ENCODE measurements at regions not wholly inside any gene's neighbourhood (a gene's known extent, or its start where the extent isn't known, plus 50 kb on each side); places are given as distances from the start of the nearest gene placed in this dataset.
"Not testable (repeated sequence)": the region's sequence is repeated elsewhere in the genome, so short reads cannot be mapped to it uniquely, and the experiment has no call there.

DNA sequence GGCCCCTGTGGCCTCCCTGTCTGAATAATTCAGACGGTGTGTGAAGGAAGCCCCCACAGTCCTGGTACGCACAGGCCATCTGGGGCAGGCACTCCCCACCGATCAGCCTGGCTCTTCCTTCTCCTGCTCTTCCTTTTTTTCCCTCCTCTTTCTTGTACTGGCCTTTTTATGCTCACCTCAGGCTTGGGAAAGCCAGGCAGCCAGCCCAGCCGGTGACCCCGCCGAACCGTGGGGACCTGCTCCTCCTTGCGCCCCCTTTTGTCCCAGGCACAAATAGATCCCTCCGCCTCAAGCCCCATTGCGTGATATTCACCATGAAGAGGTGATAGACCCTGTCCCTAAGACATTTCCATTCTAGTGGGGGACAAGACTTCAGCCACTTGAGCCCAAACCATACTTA, 80.2 kb upstream of the BRD7 start:
- DNase-seq: no peak

GRCh38 chr16:50448522-50448921, 79.7 kb upstream of the BRD7 start:
- no peak for DNase-seq

- not testable (repeated sequence) for DNase-seq
Observed at GRCh38 chr16:50447386-50447785, 78.6 kb upstream of the BRD7 start.

GRCh38 chr16:50446861-50447260, 78.1 kb upstream of the BRD7 start:
- no peak for DNase-seq

DNA sequence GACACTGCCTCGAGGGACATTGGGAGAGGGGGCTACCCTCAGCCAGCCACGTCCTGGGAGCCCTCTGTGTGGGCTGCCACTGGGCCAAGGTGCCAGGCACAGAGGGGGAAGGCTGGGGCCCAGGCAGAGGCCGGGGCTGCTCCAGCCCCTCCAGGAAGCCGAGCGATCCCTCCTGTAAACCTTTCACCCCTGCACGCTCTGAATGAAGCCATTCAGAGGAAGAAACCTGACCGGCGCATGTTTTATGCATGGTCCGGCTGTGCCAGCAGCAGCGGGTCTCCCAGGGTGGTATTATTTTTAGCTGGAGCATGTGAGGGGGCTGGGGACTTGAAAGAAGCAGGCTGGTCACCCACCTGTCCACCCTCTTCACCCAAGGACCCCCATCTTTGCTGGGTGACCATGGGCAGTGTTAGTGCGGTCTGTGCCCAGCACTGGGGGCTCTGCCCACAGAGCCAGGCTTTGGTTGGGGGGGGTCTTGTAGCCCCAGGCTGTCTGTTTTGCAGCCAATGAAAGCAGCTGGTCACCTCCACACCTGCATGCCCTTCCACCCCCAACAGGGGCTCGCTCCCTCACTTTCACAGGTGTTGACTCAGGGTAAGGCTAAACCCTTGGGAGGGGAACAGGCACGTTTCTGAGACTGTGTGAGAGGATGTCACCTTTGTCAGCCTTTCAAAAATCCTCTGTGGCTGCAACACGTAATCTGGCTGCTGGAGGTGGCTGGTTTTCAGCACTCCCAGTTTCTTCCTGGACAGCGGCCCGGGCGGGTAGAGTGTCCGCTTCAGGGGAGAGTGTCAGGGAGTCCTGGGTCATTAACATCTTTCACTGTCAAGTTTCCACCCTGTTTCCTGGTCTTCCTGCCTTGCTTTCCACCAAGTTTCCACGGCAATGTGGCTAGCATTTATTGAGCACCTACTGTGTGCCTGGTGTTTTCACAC, 77.1 kb upstream of the BRD7 start:
- no peak for DNase-seq

DNA sequence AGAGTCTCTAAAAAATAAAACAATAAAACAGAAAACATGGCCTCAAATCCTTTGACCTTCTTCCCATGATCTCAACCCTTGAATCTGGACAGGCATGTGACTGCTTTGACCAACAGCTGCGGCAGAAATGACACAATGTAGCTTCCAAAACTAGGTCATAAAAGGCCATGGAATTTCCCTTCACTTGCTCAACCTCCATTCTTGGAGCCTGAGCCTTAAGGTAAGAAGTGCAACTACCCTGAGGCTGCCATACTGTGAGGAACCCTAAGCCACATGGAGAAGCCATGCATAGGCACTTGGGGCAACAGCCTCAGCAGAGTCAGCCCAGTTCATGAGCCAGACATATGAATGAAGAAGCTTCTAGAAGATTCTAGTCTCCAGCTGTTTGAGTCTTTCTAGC, 75.7 kb upstream of the BRD7 start:
- no peak for DNase-seq

DNA sequence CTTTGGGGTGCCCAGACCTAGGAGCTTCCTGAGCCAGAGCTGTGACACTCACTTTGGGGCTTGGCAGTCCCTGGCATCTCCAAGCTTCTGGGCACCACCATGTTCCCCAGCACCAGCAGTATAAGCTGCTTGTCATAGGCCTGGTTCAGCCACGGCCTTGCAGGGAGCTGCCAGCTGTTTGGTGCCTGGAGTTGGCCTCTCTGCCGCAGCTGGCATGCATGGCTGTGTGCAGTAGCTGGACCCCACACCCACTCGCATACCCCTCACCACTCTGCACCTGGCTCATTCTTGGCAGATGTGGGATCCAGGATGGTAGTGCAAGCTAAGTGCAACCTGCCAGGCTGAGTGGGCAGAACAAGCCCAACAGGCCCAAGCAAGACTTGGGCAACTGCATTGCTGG, 73.4 kb upstream of the BRD7 start:
- no peak for DNase-seq

DNA sequence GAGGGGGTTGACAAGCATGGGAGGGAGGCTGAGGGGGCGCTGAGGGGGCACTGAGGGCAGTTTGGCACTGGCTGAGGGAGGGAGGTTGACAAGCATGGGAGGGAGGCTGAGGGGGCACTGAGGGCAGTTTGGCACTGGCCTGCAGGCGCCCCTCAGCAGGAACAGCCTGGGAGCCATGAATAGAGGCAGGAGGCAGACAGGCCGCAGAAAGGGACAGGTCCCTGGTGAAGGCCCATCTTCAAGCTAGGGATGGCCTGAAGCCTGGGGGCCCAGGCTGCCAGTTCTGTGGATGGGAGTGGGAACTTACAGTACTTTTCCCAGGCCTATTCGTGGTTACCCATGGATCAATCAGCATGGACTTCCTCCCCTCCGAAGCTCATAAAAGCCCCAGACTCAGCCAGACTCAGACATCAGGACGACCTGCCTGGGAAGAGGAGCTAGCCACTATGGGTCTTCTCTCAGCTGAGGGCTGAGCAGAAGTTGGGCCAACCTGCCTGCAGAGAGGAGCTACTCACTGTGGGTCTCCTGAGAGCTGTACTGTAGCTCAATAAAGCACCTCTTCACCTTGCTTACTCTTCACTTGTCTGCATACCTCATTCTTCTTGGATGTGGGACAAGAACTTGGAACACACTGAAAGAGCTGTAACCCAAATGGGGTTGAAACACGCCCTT, 72.8 kb upstream of the BRD7 start:
- DNase-seq: no peak

- no peak for DNase-seq
Observed at GRCh38 chr16:50440991-50441390, 72.2 kb upstream of the BRD7 start.

- DNase-seq: no peak
Observed at GRCh38 chr16:50440531-50440930, 71.7 kb upstream of the BRD7 start.

GRCh38 chr16:50437769-50438437, 69.1 kb upstream of the BRD7 start:
- no peak for DNase-seq

DNA sequence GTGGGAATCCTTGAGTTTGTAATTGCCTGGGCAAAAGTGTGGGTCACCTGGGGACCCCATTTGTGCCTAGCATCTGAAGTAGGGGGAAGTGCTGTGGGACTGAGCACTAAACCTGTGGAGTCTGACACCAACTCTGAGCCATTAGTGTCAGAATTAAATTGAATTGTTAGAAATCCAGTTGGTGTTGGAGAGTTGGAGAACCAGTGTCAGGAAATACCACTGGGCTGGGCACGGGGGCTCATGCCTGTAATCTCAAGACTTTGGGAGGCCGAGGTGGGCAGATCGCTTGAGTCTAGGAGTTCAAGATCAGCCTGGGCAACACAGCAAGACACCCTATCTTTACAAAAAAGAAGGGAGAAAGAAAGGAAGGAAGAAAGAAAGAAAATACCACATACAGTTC, 67.5 kb upstream of the BRD7 start:
- DNase-seq: no peak

- no peak for DNase-seq
Observed at GRCh38 chr16:50434872-50435478, 66.2 kb upstream of the BRD7 start.

DNA sequence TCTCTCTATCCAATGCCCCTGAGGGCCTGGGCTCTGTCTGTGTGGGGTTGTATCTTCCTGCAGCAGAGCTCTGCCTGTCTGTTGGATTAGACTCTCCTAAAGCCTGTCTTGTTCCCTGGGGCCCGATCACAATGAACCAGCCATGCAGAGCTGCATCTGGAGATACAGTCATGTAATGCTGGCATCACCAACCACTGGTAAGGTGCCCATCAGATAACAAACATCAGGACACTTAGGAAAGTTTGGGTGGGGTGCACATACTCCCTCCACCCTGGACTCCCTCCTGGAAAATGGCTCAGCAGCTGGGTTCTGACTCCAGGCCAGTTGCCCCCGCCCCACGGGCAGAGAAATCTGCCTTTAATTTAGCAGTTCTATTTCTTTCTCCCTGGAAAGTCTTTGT, 61.3 kb upstream of the BRD7 start:
- no peak for DNase-seq

DNA sequence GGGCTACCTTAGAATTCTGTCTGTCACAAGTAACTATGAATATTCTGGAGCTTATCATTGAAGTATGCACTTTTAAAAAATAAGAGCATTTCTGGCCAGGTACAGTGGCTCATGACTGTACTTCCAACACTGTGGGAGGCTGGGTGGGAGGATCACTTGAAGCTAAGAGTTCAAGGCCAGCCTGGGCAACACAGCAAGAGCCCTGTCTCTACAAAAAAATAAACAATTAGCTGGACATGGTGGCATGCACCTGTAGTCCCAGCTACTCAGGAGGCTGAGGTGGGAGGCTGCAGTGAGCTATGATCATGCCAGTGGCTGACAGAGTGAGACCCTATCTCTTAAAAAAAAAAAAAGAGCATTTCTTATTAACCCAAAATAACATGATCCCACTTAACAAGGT, 60.0 kb upstream of the BRD7 start:
- DNase-seq: no peak

GRCh38 chr16:50428116-50428515, 59.3 kb upstream of the BRD7 start:
- DNase-seq: no peak

GRCh38 chr16:50427107-50427506, 58.3 kb upstream of the BRD7 start:
- DNase-seq: no peak

DNA sequence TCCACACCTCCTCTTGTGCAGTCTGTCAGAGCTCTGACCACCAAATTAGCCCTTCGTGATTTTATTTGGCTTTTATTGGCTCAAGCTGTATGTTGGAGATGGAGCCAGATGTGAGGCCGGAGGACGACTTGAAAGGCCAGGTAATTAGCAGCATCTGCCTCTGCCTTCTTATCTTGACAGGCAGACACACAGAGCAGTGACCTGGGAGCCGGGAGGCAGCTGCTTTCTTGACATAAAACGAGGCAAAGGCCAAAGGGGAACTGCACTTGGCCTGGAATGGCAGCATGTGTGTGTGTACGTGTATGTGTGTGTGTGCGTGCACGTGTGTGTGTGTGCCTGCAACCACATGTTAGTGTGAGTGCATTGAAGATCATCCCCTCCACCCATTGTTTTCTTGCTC, 56.9 kb upstream of the BRD7 start:
- no peak for DNase-seq

GRCh38 chr16:50425044-50425443, 56.3 kb upstream of the BRD7 start:
- no peak for DNase-seq

DNA sequence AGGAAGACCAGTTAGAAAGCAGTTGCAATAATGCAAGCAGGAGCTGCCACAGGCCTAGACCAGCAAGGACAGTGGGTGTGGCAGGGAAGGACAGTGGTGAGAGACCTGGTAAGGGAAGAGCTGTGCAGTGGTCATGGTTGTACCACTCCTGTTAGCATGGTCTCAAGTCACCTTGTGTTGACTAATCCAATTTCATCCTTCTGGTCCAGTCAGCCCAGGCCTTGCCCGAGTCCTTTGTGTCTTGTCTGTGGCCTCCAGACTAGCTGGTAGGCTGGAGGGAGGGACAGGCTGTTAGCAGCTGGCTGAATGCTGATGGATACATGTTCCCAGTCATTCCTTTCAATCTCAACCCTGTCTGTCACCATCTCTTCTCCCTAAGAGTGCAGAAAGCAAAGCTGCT, 54.1 kb upstream of the BRD7 start:
- DNase-seq: no peak

DNA sequence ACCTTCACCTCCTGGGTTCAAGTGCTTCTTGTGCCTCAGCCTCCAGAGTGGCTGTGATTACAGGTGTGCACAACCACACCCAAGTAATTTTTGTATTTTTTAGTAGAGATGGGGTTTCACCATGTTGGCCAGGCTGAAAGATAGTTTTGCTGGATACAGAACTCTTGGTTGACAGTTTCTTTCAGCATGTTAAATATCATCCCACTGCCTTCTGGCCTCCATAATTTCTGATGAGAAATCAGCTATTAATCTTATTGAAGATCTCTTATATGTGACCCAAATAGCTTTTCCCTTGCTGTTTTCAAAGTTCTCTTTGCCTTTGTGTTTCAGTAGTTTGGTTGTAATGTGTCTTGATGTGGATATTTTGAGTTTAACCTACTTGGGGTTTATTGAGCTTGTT, 50.3 kb upstream of the BRD7 start:
- no peak for DNase-seq
